ENCODE measurements at regions not wholly inside any gene's neighbourhood (a gene's known extent, or its start where the extent isn't known, plus 50 kb on each side); places are given as distances from the start of the nearest gene placed in this dataset.
A peak's percentile ranks its signal among the peaks of the same experiment; 100 is the strongest.
"Not testable (repeated sequence)": the region's sequence is repeated elsewhere in the genome, so short reads cannot be mapped to it uniquely, and the experiment has no call there.

- no peak for DNase-seq (ENCODE audit: low spot score)
Observed at GRCh38 chr4:131650951-131651350, 1498.1 kb upstream of the PCDH10 start.

- DNase-seq (ENCODE audit: low spot score) = not testable (repeated sequence)
Observed at GRCh38 chr4:131683314-131683713, 1465.8 kb upstream of the PCDH10 start.

GRCh38 chr4:131721883-131722282 is 1427.2 kb upstream of the PCDH10 start:
- no peak for DNase-seq (ENCODE audit: low spot score)

- DNase-seq (ENCODE audit: low spot score) = not testable (repeated sequence)
Observed at GRCh38 chr4:131723069-131723468, 1426.0 kb upstream of the PCDH10 start.

GRCh38 chr4:131724847-131725246 is 1424.2 kb upstream of the PCDH10 start:
- DNase-seq (ENCODE audit: low spot score) = peak; percentile 34

GRCh38 chr4:131725521-131725920 is 1423.6 kb upstream of the PCDH10 start:
- DNase-seq (ENCODE audit: low spot score) = not testable (repeated sequence)

GRCh38 chr4:131726940-131727339 is 1422.2 kb upstream of the PCDH10 start:
- DNase-seq (ENCODE audit: low spot score) = not testable (repeated sequence)

GRCh38 chr4:131727418-131727817 is 1421.7 kb upstream of the PCDH10 start:
- DNase-seq (ENCODE audit: low spot score) = not testable (repeated sequence)

GRCh38 chr4:131729205-131729604 is 1419.9 kb upstream of the PCDH10 start:
- not testable (repeated sequence) for DNase-seq (ENCODE audit: low spot score)

- DNase-seq (ENCODE audit: low spot score) = not testable (repeated sequence)
Observed at GRCh38 chr4:131729716-131730398, 1419.2 kb upstream of the PCDH10 start.

- DNase-seq (ENCODE audit: low spot score) = not testable (repeated sequence)
Observed at GRCh38 chr4:131730574-131730973, 1418.5 kb upstream of the PCDH10 start.

- DNase-seq (ENCODE audit: low spot score) = not testable (repeated sequence)
Observed at GRCh38 chr4:131732034-131732630, 1417.0 kb upstream of the PCDH10 start.

- DNase-seq (ENCODE audit: low spot score) = not testable (repeated sequence)
Observed at GRCh38 chr4:131734321-131734720, 1414.8 kb upstream of the PCDH10 start.

GRCh38 chr4:131734851-131735385 is 1414.2 kb upstream of the PCDH10 start:
- DNase-seq (ENCODE audit: low spot score) = not testable (repeated sequence)

- not testable (repeated sequence) for DNase-seq (ENCODE audit: low spot score)
Observed at GRCh38 chr4:131738991-131739390, 1410.1 kb upstream of the PCDH10 start.

- DNase-seq (ENCODE audit: low spot score) = not testable (repeated sequence)
Observed at GRCh38 chr4:131741836-131742235, 1407.3 kb upstream of the PCDH10 start.

- DNase-seq (ENCODE audit: low spot score) = not testable (repeated sequence)
Observed at GRCh38 chr4:131742536-131743205, 1406.4 kb upstream of the PCDH10 start.

GRCh38 chr4:131743348-131743747 is 1405.7 kb upstream of the PCDH10 start:
- DNase-seq (ENCODE audit: low spot score) = not testable (repeated sequence)

- not testable (repeated sequence) for DNase-seq (ENCODE audit: low spot score)
Observed at GRCh38 chr4:131747203-131747602, 1401.9 kb upstream of the PCDH10 start.

- not testable (repeated sequence) for DNase-seq (ENCODE audit: low spot score)
Observed at GRCh38 chr4:131749224-131749623, 1399.9 kb upstream of the PCDH10 start.

GRCh38 chr4:131750006-131750405 is 1399.1 kb upstream of the PCDH10 start:
- DNase-seq (ENCODE audit: low spot score) = not testable (repeated sequence)

GRCh38 chr4:131750469-131750868 is 1398.6 kb upstream of the PCDH10 start:
- DNase-seq (ENCODE audit: low spot score) = not testable (repeated sequence)

GRCh38 chr4:131762234-131762633 is 1386.9 kb upstream of the PCDH10 start:
- not testable (repeated sequence) for DNase-seq (ENCODE audit: low spot score)
